ENCODE measurements at regions not wholly inside any gene's neighbourhood (a gene's known extent, or its start where the extent isn't known, plus 50 kb on each side); places are given as distances from the start of the nearest gene placed in this dataset.
A peak's percentile ranks its signal among the peaks of the same experiment; 100 is the strongest.

- no peak for DNase-seq
These were observed 203.7 kb upstream of the SLC24A2 start for GRCh38 chr9:19992556-19992955.

GRCh38 chr9:19989213-19989612 is 200.4 kb upstream of the SLC24A2 start:
- DNase-seq = no peak

- DNase-seq = no peak
These were observed 199.4 kb upstream of the SLC24A2 start for GRCh38 chr9:19988281-19988680.

GRCh38 chr9:19985081-19985480 is 196.2 kb upstream of the SLC24A2 start:
- peak; percentile 66 for DNase-seq

GRCh38 chr9:19976226-19976625 is 187.4 kb upstream of the SLC24A2 start:
- DNase-seq = no peak

- DNase-seq = no peak
These were observed 186.7 kb upstream of the SLC24A2 start for GRCh38 chr9:19975499-19975898.

- no peak for DNase-seq
These were observed 180.9 kb upstream of the SLC24A2 start for GRCh38 chr9:19969721-19970120.

GRCh38 chr9:19967888-19968459 is 179.1 kb upstream of the SLC24A2 start:
- no peak for DNase-seq

- DNase-seq = peak; percentile 24
These were observed 178.5 kb upstream of the SLC24A2 start for GRCh38 chr9:19967216-19967887.

- DNase-seq = no peak
These were observed 176.5 kb upstream of the SLC24A2 start for GRCh38 chr9:19965336-19965735.

- DNase-seq = no peak
These were observed 159.2 kb upstream of the SLC24A2 start for GRCh38 chr9:19947996-19948395.

- DNase-seq = peak; percentile 10
These were observed 157.7 kb upstream of the SLC24A2 start for GRCh38 chr9:19946441-19947109.

- DNase-seq = no peak
These were observed 153.0 kb upstream of the SLC24A2 start for GRCh38 chr9:19941874-19942273.

GRCh38 chr9:19940811-19941535 is 152.1 kb upstream of the SLC24A2 start:
- DNase-seq = no peak

- DNase-seq = no peak
These were observed 151.0 kb upstream of the SLC24A2 start for GRCh38 chr9:19939734-19940278.

- DNase-seq = no peak
These were observed 150.3 kb upstream of the SLC24A2 start for GRCh38 chr9:19938990-19939733.

GRCh38 chr9:19937121-19937520 is 148.3 kb upstream of the SLC24A2 start:
- DNase-seq = no peak

- no peak for DNase-seq
These were observed 147.8 kb upstream of the SLC24A2 start for GRCh38 chr9:19936598-19936997.

- peak; percentile 48 for DNase-seq
These were observed 146.6 kb upstream of the SLC24A2 start for GRCh38 chr9:19935422-19935821.

- no peak for DNase-seq
These were observed 145.5 kb upstream of the SLC24A2 start for GRCh38 chr9:19934301-19934871.

GRCh38 chr9:19931098-19931890 is 142.5 kb upstream of the SLC24A2 start:
- no peak for DNase-seq

Data from NCI-H748 treated with DMSO at 0.1 percent for 48 hours (cell line).